Stimulated activated CD4-positive, alpha-beta T cell treated with anti-CD3 and anti-CD28 coated beads, Interleukin-12 subunit alpha, Interleukin-12 subunit beta, amount 100 ng/mL, for 24 hours (primary cell): ENCODE measurements at regions not wholly inside any gene's neighbourhood (a gene's known extent, or its start where the extent isn't known, plus 50 kb on each side); places are given as distances from the start of the nearest gene placed in this dataset.
"Not testable (repeated sequence)": the region's sequence is repeated elsewhere in the genome, so short reads cannot be mapped to it uniquely, and the experiment has no call there.

ENCODE experiments used
- DNase-seq, 2 experiments: peaks; one replicate each; pipeline ENCODE4 v3.0.0-alpha.2; 2020; ENCODE audit warnings: low read depth in 2 of 2

- DNase-seq, result no peak
Measured at GRCh38 chr6:84581494-84582259, 182.7 kb downstream of the TBX18 start.

DNA sequence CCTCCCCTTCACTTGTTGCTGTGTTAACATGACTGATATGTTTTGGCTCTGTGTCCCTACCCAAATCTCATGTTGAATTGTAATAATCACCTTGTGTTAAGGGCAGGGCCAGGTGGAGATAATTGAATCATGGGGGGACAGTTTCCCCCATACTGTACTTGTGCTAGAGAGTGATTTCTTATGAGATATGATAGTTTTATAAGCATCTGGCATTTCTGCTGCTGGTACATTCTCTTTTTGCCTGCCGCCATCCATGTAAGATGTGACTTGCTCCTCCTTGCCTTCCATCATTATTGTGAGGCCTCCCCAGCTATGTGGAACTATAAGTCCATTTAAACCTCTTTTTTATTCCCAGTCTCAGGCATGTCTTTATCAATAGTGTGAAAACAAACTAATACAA is 185.0 kb downstream of the TBX18 start:
- DNase-seq, result no peak

- DNase-seq, result no peak
Measured at GRCh38 chr6:84576029-84576428, 188.4 kb downstream of the TBX18 start.

DNA sequence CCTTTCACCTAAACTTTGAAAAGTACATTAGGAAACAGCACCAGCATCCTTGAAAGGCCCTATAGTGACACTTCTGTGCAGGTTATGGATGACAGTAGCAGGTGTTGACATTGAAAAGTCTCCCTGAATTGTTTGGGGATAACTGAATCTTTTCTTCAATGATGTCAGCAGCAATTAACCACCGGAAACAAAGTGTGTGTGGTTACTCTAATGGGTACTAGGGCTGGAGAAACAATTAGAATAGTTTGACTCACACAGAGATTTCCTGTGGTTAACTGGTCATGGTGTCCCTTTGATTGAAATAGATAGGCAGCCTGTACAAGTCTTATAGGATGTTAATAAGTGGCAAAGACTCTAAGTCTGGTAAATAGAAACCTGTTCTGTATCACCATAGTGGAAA is 189.1 kb downstream of the TBX18 start:
- no peak for DNase-seq

- DNase-seq, result no peak
Measured at GRCh38 chr6:84569882-84570281, 194.5 kb downstream of the TBX18 start.

- DNase-seq, result no peak
Measured at GRCh38 chr6:84568971-84569370, 195.4 kb downstream of the TBX18 start.

DNA sequence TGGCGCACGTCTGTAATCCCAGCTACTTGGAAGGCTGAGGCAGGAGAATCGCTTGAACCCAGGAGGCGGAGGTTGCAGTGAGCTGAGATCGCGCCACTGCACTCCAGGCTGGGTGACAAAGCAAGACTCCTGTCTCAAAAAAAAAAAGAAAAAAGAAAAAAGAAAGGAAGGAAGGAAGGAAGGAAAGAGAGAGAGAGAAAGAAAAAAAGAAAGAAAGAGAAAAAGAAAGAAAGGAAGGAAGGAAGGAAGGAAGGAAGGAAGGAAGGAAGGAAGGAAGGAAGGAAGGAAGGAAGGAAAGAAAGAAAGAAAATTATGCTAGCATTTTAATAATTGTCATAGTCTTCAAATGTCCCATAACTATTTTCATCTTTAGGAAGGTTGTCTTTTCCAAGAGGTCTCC is 198.7 kb downstream of the TBX18 start:
- DNase-seq, result not testable (repeated sequence)

GRCh38 chr6:84560436-84561390 is 203.7 kb downstream of the TBX18 start:
- no peak for DNase-seq

DNA sequence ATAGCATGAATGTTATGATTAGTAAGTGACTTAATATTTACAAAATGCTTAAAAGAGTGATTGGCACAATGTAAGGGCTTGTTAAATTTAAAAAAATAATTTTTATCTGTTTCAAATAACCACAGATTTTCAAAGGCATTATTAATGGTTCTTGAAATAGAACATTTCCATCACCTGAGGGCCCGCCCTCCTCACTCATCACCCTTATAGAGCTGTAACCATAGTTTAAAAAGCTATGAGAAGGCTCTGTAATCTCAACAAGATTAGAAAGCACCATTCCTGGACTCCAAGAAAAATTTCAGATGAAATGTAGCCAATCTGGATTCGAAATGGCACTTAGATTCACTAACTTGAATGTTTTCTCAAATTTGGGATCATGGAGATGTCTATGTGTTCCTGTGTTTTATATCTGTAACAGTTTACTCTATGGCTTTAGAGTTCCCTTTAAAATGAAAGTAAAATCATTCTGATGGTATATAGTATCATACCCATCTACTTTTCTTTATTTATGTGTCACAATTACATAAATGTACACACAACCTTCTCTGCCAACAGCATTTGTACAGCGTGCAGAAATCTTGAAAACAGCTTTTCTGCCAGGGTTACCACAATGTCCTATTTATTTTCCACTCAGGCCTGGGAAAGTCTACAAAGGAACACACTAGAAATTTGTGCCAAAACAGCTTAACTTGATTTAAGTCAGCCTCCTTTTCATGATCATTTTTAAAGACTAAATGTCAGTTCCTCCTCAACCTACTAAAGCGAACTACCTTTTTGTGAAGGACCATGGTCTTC is 207.7 kb downstream of the TBX18 start:
- no peak for DNase-seq

- no peak for DNase-seq
Measured at GRCh38 chr6:84554706-84555105, 209.7 kb downstream of the TBX18 start.

DNA sequence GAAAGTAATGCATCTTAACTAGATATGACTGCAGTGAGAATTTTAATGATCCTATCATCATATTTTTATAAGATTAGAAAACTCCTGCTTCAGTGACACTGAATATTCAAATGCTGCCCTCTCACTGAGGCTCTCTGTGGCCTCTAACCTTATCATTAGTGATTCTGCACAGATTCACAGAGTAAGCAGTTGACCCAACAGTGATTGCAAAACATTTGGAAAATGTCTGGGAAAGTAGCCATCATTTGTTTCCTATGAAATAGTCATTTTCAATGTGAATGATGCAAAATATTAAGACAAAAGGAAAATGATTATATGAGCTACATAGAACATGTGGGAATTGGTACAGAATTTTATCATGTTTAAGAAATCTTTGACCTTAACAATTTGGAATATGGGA is 210.3 kb downstream of the TBX18 start:
- DNase-seq, result no peak

DNA sequence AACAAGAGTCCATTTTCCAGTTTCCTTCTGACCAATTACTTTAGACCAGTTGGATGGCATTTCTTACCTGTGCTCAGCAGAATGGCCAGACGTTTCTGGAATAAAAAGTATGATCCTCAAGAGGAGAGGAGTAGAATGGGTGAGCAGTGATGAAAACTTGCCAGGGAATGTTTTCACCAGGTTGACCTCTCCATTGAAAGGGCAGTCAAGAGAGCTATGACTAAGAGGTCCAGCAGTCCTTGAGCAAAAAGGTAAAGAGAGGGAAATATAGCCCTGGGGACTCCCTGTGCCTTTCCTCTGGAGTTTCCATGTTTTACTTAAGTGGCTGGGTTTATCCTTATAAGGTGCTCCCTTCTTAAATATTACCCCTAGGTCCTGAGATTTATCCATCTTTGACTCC is 210.9 kb downstream of the TBX18 start:
- DNase-seq, result no peak

DNA sequence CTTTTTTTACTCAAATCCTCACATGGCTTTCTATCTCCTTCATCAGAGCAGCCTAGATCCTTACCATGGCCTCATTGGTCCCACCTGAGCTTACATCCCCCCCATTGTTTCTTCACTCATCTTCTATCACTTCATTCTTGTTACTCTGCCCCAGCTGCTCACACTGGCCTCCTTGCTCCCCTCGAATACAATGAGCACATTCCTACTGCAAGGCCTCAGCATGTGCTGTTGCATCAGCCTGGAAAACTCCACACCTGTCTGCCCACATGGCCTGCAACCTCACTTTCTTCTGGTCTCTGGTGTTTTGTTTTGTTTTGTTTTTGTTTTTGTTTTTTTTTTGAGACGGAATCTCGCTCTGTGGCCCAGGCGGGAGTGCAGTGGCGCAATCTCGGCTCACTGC is 212.6 kb downstream of the TBX18 start:
- DNase-seq, result no peak

DNA sequence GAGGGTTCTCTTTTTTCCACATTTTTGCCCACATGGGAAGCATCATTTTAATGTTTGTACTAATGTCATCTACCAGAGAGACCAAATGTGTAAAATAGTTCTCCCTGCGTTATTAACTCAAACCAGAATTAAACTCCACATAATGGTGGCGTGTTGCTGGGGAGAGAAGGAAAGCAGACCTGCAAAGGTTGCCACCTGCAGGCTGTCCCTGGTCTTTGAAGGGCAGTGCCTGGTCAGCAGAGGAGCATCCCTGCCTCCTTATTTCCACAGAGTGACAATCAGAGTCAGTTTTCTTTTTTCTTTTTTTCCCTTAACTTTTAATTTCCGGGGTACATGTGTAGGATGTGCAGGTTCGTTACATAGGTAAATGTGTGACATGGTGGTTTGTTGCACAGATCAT is 214.5 kb downstream of the TBX18 start:
- no peak for DNase-seq

GRCh38 chr6:84547341-84547801 is 217.0 kb downstream of the TBX18 start:
- no peak for DNase-seq

GRCh38 chr6:84546427-84546914 is 217.9 kb downstream of the TBX18 start:
- no peak for DNase-seq

DNA sequence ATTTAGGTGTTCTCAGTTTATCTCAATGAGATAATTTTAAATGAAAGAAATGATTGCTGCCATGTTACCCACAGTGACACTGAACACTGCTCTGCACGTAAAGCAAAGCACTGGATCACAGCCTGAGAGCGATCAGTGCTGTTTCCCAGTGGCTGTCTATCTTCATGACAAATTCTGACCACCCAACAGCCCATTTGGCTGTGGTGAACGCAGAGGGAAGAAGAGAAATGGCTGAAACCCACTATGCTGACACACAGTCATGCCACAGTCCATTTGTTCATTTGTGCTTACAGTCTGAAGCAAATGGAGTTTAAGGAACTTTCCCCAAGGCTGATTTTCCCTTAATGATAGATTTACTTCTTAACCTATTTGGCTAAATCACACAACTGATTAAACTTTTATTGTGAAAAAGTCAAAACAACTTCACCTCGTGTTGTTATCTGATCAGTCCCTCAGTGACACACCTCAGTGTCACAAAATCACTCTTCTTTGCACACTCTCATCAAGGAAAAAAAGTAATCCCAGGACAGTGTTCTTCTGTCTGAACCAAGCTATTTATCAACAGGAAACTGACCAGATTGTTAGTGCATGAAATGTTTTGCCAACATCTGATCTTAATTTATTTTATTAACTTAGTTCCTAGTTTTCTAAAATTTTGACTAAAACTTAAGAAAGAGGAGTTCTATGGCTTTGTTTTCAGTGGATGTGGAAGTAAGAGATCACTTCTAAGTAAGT is 225.1 kb downstream of the TBX18 start:
- no peak for DNase-seq

- DNase-seq, result no peak
Measured at GRCh38 chr6:84536885-84537638, 227.3 kb downstream of the TBX18 start.

DNA sequence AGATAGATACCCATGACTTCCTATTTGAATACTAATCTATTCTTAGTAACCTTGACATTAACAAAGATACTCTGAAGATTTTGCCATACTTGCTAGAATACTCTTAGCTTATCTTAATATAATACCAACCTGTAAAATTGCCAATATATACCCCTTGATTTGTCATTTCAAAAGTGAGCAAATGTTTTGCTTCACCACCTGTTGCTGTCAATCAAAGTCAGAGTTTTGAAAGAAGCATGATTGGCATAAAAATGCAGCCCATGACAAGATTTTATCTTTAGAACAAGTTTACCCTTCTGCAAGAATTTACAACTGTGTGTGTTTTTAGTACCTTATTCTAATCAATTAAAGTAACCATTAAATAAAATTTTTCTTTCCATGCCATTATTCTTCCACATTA is 236.2 kb downstream of the TBX18 start:
- no peak for DNase-seq

DNA sequence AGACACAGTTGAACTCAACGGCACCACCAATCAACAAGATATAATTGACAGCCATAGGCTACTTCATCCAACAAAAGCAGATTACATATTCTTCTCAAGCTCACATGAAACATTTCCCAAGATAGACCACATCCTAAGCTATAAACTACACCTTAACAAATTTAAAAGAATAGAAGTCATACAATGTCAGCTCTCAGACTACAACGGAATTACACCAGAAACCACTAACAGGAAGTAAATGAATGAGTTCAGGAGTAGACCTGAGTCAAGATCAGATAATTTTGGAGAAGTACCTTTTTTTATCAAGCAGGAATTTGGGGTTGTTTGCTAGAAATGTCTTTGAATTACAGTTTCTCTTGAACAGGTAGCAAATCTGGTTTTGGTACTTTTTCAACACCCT is 237.8 kb downstream of the TBX18 start:
- no peak for DNase-seq
